SU-DHL-6 (cell line): ENCODE measurements at regions not wholly inside any gene's neighbourhood (a gene's known extent, or its start where the extent isn't known, plus 50 kb on each side); places are given as distances from the start of the nearest gene placed in this dataset.

Experiments used
- H2AFZ ChIP-seq: fragments of 200-600 bp; sonication (generic); 2 replicates; pipeline ENCODE4 v1.6.1; 2014; ENCODE audit warnings: low read depth, mild to moderate bottlenecking, moderate library complexity, mixed read lengths, antibody characterized with exemption, low read length; ENCODE audit not compliant: severe bottlenecking
- H3F3A ChIP-seq: fragments of 200-600 bp; shearing (Covaris generic); 2 replicates; pipeline ENCODE4 v1.6.0; 2016; ENCODE audit warnings: antibody characterized with exemption, mild to moderate bottlenecking; ENCODE audit not compliant: insufficient read depth
- H3K27ac ChIP-seq: fragments of 200-600 bp; sonication (generic); 2 replicates; pipeline ENCODE4 v1.5.1; 2016; ENCODE audit warnings: low read depth, mild to moderate bottlenecking, low read length, moderate library complexity, mixed read lengths
- H3K27me3 ChIP-seq: fragments of 200-600 bp; sonication (generic), shearing (Covaris generic); 2 replicates; pipeline ENCODE4 v1.6.0; 2014; ENCODE audit warnings: mild to moderate bottlenecking, low read length
- H3K36me3 ChIP-seq: fragments of 200-600 bp; sonication (generic); 2 replicates; pipeline ENCODE4 v1.6.1; 2014; ENCODE audit warnings: mild to moderate bottlenecking, low read length, mixed read lengths
- H3K4me2 ChIP-seq: fragments of 300-600, 200-600 bp; shearing (Covaris generic), sonication (generic); 2 replicates; pipeline ENCODE4 v1.6.0; 2014; ENCODE audit warnings: low read length, low read depth, mild to moderate bottlenecking; ENCODE audit not compliant: poor library complexity, severe bottlenecking
- H3K4me3 ChIP-seq: fragments of 200-600 bp; sonication (generic); 2 replicates; pipeline ENCODE4 v1.5.1; 2014; ENCODE audit warnings: antibody characterized with exemption, low read length, mild to moderate bottlenecking, mixed read lengths; ENCODE audit not compliant: insufficient read depth, poor library complexity, severe bottlenecking
- H3K79me2 ChIP-seq: fragments of 200-600 bp; sonication (generic); 2 replicates; pipeline ENCODE4 v1.6.1; 2014; ENCODE audit warnings: mild to moderate bottlenecking, low read length, moderate library complexity; ENCODE audit not compliant: insufficient read depth
- H3K9ac ChIP-seq: fragments of 200-600 bp; sonication (generic); 2 replicates; pipeline ENCODE4 v1.7.0; 2014; ENCODE audit warnings: mild to moderate bottlenecking, low read length
- H3K9me2 ChIP-seq: fragments of 200-600 bp; sonication (generic); replicated peaks from 2 replicates; pipeline ENCODE4 v1.6.1; 2014; ENCODE audit warnings: low read length; ENCODE audit not compliant: insufficient read depth
- H3K9me3 ChIP-seq: fragments of 200-600 bp; sonication (generic); 2 replicates; pipeline ENCODE4 v1.6.1; 2014; ENCODE audit warnings: low read length, mixed read lengths; ENCODE audit not compliant: insufficient read depth
- H4K20me1 ChIP-seq: fragments of 200-600 bp; sonication (generic); 2 replicates; pipeline ENCODE4 v1.6.1; 2014; ENCODE audit warnings: low read depth, mild to moderate bottlenecking, antibody characterized with exemption, low read length, moderate library complexity, mixed read lengths
- CTCF ChIP-seq: fragments of 200-600 bp; sonication (generic); IDR thresholded peaks from one replicate; pipeline ENCODE4 v1.5.1; 2017; ENCODE audit warnings: antibody characterized with exemption, mild to moderate bottlenecking, low read length, moderate library complexity; ENCODE audit not compliant: insufficient read depth, poor library complexity, severe bottlenecking
- EZH2phosphoT487 ChIP-seq: fragments of 200-600 bp; sonication (generic), shearing (Covaris generic); conservative IDR thresholded peaks from 2 replicates; pipeline ENCODE4 v1.6.1; 2018; ENCODE audit warnings: mild to moderate bottlenecking, antibody characterized with exemption, low read length, moderate library complexity, mixed read lengths

GRCh38 chr1:102047724-102048123 lies 51.0 kb upstream of the OLFM3 start:
- H3K79me2 ChIP-seq: no peaks in the 10 kb centered on the region
- H3F3A ChIP-seq: no peaks in the 10 kb centered on the region
- no peaks in the 10 kb centered on the region for H3K9me3 ChIP-seq
- TF ChIP-seq EZH2phosphoT487 (no peak), CTCF (no peak)
- no peaks in the 10 kb centered on the region for H3K36me3 ChIP-seq
- no peaks in the 10 kb centered on the region for H4K20me1 ChIP-seq
- no peaks in the 10 kb centered on the region for H3K27me3 ChIP-seq
- H3K27ac ChIP-seq: no peak overlapping the region
- no peak overlapping the region for H3K4me3 ChIP-seq
- no peak overlapping the region for H2AFZ ChIP-seq
- H3K4me2 ChIP-seq: no peak overlapping the region
- H3K9ac ChIP-seq: no peak overlapping the region
- no peaks in the 10 kb centered on the region for H3K9me2 ChIP-seq
